ENCODE measurements at regions not wholly inside any gene's neighbourhood (a gene's known extent, or its start where the extent isn't known, plus 50 kb on each side); places are given as distances from the start of the nearest gene placed in this dataset.

DNA sequence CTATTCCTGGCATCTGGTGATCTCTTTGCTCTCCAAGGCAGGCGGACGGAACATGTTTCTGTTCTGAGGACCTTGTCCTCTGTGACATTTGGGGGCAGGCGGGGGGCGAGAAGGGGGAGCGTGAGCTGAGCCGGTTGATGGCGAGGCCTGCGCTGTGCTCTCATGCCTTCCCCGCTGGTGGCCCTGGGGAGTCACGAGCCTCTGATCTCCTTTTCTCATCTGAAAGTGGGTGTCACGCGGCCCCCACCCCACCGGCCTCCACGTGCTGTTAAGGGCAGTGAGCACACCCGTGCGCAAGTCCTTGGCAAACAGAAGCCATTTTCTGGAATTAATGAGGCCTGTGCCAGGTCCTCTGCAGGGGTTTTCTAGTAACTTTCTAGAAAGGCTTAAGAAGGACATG is 102.8 kb upstream of the ACTRT2 start:
- TF ChIP-seq, protein P1, sequence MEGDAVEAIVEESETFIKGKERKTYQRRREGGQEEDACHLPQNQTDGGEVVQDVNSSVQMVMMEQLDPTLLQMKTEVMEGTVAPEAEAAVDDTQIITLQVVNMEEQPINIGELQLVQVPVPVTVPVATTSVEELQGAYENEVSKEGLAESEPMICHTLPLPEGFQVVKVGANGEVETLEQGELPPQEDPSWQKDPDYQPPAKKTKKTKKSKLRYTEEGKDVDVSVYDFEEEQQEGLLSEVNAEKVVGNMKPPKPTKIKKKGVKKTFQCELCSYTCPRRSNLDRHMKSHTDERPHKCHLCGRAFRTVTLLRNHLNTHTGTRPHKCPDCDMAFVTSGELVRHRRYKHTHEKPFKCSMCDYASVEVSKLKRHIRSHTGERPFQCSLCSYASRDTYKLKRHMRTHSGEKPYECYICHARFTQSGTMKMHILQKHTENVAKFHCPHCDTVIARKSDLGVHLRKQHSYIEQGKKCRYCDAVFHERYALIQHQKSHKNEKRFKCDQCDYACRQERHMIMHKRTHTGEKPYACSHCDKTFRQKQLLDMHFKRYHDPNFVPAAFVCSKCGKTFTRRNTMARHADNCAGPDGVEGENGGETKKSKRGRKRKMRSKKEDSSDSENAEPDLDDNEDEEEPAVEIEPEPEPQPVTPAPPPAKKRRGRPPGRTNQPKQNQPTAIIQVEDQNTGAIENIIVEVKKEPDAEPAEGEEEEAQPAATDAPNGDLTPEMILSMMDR (IDR thresholded peaks at IDR 0.05) = no peak
- TF ChIP-seq EZH2 (IDR thresholded peaks at IDR 0.05; ENCODE audit: borderline replicate concordance, insufficient read depth, low read depth, low read length, poor library complexity, severe bottlenecking) = no peak
